Sigmoid colon (tissue), 4 donors: ENCODE measurements at regions not wholly inside any gene's neighbourhood (a gene's known extent, or its start where the extent isn't known, plus 50 kb on each side); places are given as distances from the start of the nearest gene placed in this dataset.

Experiments
- POLR2A ChIP-seq, 2 donors: fragments of 450-650 bp; IDR thresholded peaks; one replicate each; pipeline ENCODE4 v1.6.1; 2016; ENCODE audit warnings: antibody characterized with exemption in 2 of 2, mild to moderate bottlenecking in 2 of 2, moderate library complexity in 2 of 2
- POLR2AphosphoS5 ChIP-seq, 4 donors: sonication (generic); formaldehyde crosslinking; IDR thresholded peaks; one replicate each; pipeline ENCODE4 v1.6.1; 2017; ENCODE audit warnings: antibody characterized with exemption in 4 of 4

DNA sequence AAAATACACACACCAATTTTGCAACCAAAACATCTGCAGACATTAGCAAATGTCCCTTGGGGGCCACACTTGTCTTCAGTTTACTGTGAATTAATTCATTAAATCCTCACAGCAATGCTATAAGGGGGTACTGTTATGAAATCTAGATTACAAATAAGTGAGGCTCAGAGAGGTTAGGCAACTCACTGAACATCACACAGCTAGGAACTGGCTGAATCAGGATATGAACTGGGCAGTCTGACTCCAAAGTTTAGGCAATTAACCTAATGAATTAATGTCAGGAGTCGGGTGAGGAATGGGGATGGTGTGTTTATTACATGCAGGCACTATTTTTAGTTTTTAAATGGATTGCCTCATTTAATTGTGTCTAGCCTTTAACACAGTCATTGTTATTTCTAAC, 305.7 kb upstream of the XYLT1 start:
- no peak for TF ChIP-seq POLR2A (IDR thresholded peaks at IDR 0.05)
- no peak for TF ChIP-seq POLR2AphosphoS5 (IDR thresholded peaks at IDR 0.05)
